ENCODE measurements at regions not wholly inside any gene's neighbourhood (a gene's known extent, or its start where the extent isn't known, plus 50 kb on each side); places are given as distances from the start of the nearest gene placed in this dataset.

GRCh38 chr4:155434904-155435303, 58.1 kb upstream of the MAP9 start:
- TF ChIP-seq, protein P1, sequence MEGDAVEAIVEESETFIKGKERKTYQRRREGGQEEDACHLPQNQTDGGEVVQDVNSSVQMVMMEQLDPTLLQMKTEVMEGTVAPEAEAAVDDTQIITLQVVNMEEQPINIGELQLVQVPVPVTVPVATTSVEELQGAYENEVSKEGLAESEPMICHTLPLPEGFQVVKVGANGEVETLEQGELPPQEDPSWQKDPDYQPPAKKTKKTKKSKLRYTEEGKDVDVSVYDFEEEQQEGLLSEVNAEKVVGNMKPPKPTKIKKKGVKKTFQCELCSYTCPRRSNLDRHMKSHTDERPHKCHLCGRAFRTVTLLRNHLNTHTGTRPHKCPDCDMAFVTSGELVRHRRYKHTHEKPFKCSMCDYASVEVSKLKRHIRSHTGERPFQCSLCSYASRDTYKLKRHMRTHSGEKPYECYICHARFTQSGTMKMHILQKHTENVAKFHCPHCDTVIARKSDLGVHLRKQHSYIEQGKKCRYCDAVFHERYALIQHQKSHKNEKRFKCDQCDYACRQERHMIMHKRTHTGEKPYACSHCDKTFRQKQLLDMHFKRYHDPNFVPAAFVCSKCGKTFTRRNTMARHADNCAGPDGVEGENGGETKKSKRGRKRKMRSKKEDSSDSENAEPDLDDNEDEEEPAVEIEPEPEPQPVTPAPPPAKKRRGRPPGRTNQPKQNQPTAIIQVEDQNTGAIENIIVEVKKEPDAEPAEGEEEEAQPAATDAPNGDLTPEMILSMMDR (conservative IDR thresholded peaks at IDR 0.05; ENCODE audit: low read length): no peak
- TF ChIP-seq EZH2phosphoT487 (IDR thresholded peaks at IDR 0.05; ENCODE audit: borderline replicate concordance, low read depth, low read length): no peak

All from OCI-LY7 (cell line).